Smooth muscle cell (in vitro differentiated cells): ENCODE measurements at regions not wholly inside any gene's neighbourhood (a gene's known extent, or its start where the extent isn't known, plus 50 kb on each side); places are given as distances from the start of the nearest gene placed in this dataset.

Source experiments
- DNase-seq: peaks from one replicate; lab custom pipeline; 2025; ENCODE audit not compliant: unreplicated experiment; lab: John Stamatoyannopoulos, UW
- H2AFZ ChIP-seq: fragments of 200-600 bp; sonication (generic); 2 replicates; pipeline ENCODE4 v1.6.0; 2016; ENCODE audit warnings: antibody characterized with exemption, low read depth, mild to moderate bottlenecking
- H3F3A ChIP-seq: fragments of 200-600 bp; sonication (generic); 2 replicates; pipeline ENCODE4 v1.6.0; 2017; ENCODE audit warnings: antibody characterized with exemption, low read depth
- H3K27ac ChIP-seq: fragments of 200-600 bp; sonication (generic); 2 replicates; pipeline ENCODE4 v1.5.1; 2016; ENCODE audit warnings: low read depth, mild to moderate bottlenecking
- H3K27me3 ChIP-seq: fragments of 200-600 bp; sonication (generic); 2 replicates; pipeline ENCODE4 v1.6.1; 2016; ENCODE audit warnings: low read depth, mild to moderate bottlenecking
- H3K36me3 ChIP-seq: fragments of 200-600 bp; sonication (generic); 2 replicates; pipeline ENCODE4 v1.5.1; 2016; ENCODE audit warnings: low read depth
- H3K4me1 ChIP-seq: fragments of 200-600 bp; sonication (generic); 2 replicates; pipeline ENCODE4 v1.5.1; 2016; ENCODE audit warnings: low read depth
- H3K4me2 ChIP-seq: fragments of 200-600 bp; sonication (generic); 2 replicates; pipeline ENCODE4 v1.6.0; 2016; ENCODE audit warnings: mild to moderate bottlenecking
- H3K4me3 ChIP-seq: fragments of 200-600 bp; sonication (generic); 2 replicates; pipeline ENCODE4 v1.5.1; 2016; ENCODE audit warnings: mild to moderate bottlenecking
- H3K79me2 ChIP-seq: fragments of 200-600 bp; sonication (generic); 2 replicates; pipeline ENCODE4 v1.6.0; 2016; ENCODE audit warnings: low read depth, mild to moderate bottlenecking
- H3K9ac ChIP-seq: fragments of 200-600 bp; sonication (generic); 2 replicates; pipeline ENCODE4 v1.6.0; 2016; ENCODE audit warnings: low read depth
- H3K9me3 ChIP-seq: fragments of 200-600 bp; sonication (generic); replicated peaks from 2 replicates; pipeline ENCODE4 v1.5.1; 2016; ENCODE audit warnings: low read depth
- H4K20me1 ChIP-seq: fragments of 200-600 bp; sonication (generic); 2 replicates; pipeline ENCODE4 v1.6.0; 2016; ENCODE audit warnings: low read depth
- WGBS: methylation state at CpG from one replicate; pipeline ENCODE4 v1.1.7; 2016; ENCODE audit warnings: low lambda C conversion rate; 5-methylcytosine and 5-hydroxymethylcytosine counted together
- TF ChIP-seq, protein P1 (sequence below): fragments of 200-600 bp; sonication (generic); IDR thresholded peaks from 2 replicates; pipeline ENCODE4 v1.5.1; 2017; ENCODE audit warnings: borderline replicate concordance, mild to moderate bottlenecking, antibody characterized with exemption; ENCODE audit not compliant: insufficient read depth, poor library complexity, severe bottlenecking

DNA sequence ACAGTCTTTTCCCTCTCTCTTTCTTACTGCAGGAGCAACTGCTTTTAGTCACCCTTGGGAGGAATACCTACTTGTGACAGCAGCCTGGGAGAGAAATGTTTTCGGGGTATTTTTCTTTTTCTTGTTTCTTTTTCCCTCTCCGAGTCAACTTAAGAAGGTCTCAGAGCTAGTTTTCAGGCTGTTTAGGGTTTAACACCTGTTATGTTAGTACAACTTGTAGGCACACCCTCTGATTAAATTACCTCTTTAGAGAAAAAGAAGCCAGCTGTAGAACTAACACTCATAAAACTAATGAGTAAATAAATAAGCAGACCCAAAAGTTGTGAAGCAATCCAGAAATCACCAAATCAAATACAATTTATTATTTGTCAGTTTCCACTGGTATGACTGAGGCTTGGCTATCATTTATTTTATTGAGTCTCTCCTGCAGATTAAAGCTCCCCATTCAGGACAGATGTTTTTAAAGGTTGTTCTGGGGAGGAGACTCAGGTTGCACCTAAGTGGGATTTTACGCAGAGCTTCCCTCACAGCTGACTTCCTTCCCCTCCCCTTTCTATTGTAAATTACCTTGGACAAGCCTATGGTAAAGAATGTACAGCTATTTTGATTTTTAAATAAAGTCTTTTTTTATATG, 112.5 kb downstream of the FOXB1 start:
- TF ChIP-seq, protein P1, sequence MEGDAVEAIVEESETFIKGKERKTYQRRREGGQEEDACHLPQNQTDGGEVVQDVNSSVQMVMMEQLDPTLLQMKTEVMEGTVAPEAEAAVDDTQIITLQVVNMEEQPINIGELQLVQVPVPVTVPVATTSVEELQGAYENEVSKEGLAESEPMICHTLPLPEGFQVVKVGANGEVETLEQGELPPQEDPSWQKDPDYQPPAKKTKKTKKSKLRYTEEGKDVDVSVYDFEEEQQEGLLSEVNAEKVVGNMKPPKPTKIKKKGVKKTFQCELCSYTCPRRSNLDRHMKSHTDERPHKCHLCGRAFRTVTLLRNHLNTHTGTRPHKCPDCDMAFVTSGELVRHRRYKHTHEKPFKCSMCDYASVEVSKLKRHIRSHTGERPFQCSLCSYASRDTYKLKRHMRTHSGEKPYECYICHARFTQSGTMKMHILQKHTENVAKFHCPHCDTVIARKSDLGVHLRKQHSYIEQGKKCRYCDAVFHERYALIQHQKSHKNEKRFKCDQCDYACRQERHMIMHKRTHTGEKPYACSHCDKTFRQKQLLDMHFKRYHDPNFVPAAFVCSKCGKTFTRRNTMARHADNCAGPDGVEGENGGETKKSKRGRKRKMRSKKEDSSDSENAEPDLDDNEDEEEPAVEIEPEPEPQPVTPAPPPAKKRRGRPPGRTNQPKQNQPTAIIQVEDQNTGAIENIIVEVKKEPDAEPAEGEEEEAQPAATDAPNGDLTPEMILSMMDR: no peak
- no peak overlapping the region for H3K4me3 ChIP-seq
- H4K20me1 ChIP-seq: no peaks in the 10 kb centered on the region
- H3K9ac ChIP-seq: peak overlapping the region; percentile 57
- H2AFZ ChIP-seq: no peak overlapping the region
- no peaks in the 10 kb centered on the region for H3K9me3 ChIP-seq
- H3K79me2 ChIP-seq: no peaks in the 10 kb centered on the region
- H3K4me1 ChIP-seq: peaks cover 47% of the 10 kb centered on the region
- H3F3A ChIP-seq: no peaks in the 10 kb centered on the region
- H3K27ac ChIP-seq: peak overlapping the region; percentile 71
- 75% methylated on average over 3 of the region's 3 CpGs for WGBS
- peaks cover 45% of the 10 kb centered on the region for H3K27me3 ChIP-seq
- no peak for DNase-seq
- no peaks in the 10 kb centered on the region for H3K36me3 ChIP-seq
- H3K4me2 ChIP-seq: no peak overlapping the region

DNA sequence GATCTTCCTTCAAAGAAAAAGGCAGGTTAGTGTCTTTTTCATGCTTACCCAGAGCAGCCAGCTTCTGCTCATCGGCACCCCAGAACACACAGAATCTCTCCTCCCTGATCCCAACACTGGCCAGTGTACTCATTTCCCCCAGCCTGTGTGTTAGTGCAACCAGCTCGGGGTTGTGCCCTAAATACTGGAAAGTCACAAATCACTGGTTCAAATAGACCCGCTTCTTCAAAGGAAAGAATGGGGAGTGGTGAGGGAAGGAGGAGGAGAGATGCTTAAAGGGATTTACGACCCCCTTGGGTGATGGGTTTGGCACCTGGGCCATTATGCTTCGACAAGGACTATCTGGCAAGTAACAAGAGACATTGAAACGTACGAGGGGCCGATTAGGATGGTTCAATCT, 114.0 kb downstream of the FOXB1 start:
- Histone ChIP-seq H3K27me3 (peaks cover 45% of the 10 kb centered on the region), H4K20me1 (no peaks in the 10 kb centered on the region), H3K9me3 (no peaks in the 10 kb centered on the region), H2AFZ (no peak overlapping the region), H3K4me2 (no peak overlapping the region), H3K79me2 (no peaks in the 10 kb centered on the region), H3K36me3 (no peaks in the 10 kb centered on the region), H3K4me3 (no peak overlapping the region), H3K27ac (no peak overlapping the region), H3F3A (no peaks in the 10 kb centered on the region), H3K9ac (no peak overlapping the region), H3K4me1 (peaks cover 47% of the 10 kb centered on the region)
- TF ChIP-seq, protein P1: no peak
- WGBS: 10% methylated on average over 8 of the region's 8 CpGs
- DNase-seq: no peak

DNA sequence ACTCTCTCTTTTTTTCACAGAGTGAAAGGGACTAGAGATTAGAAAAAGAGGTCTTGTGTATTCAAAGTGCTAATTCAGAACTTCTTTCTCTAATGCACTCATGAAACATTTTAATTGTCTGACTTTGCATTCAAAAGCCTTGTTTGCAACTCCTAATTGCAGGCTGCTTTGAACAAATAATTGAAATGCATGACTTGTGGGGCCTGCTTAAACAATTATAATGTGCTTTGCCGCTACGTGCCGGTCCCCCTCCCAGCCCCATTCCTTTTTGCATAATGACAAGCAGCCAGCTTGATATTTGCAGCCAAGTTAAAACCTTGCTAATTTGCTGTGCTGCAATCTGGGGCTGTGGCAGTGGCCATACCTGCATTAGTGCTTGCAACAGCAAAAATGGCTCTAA, 114.5 kb downstream of the FOXB1 start:
- TF ChIP-seq, protein P1: no peak
- Histone ChIP-seq H3K27me3 (peaks cover 45% of the 10 kb centered on the region), H3K9ac (no peak overlapping the region), H2AFZ (no peak overlapping the region), H3K4me1 (peaks cover 47% of the 10 kb centered on the region), H3K9me3 (no peaks in the 10 kb centered on the region), H4K20me1 (no peaks in the 10 kb centered on the region), H3F3A (no peaks in the 10 kb centered on the region), H3K4me3 (no peak overlapping the region), H3K36me3 (no peaks in the 10 kb centered on the region), H3K27ac (no peak overlapping the region), H3K79me2 (no peaks in the 10 kb centered on the region), H3K4me2 (no peak overlapping the region)
- 12% methylated on average over 3 of the region's 3 CpGs for WGBS
- no peak for DNase-seq

DNA sequence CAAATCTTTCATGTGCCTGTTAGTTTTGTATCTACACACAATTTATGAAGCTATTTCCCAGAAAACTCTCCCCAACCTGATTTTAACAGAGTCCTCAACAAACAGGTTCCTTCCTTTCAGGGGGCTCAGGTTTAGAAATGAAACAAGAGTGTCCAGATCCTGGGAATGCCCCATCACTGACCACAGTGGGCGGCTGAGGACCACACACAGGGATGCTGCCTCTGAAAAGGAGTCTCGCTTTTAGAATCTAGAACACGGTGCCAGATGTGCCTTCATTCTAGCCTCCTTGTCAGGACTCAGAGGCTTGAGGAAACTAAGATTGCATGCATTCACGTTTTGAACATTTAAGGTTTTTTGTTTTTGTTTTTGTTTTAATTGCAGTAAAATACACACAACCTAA, 115.0 kb downstream of the FOXB1 start:
- Histone ChIP-seq H4K20me1 (no peaks in the 10 kb centered on the region), H3K9me3 (no peaks in the 10 kb centered on the region), H3K9ac (no peak overlapping the region), H3K4me1 (peaks cover 47% of the 10 kb centered on the region), H3K4me2 (no peak overlapping the region), H3K27ac (no peak overlapping the region), H3K27me3 (peaks cover 45% of the 10 kb centered on the region), H3K4me3 (no peak overlapping the region), H3F3A (no peaks in the 10 kb centered on the region), H3K79me2 (no peaks in the 10 kb centered on the region), H3K36me3 (no peaks in the 10 kb centered on the region), H2AFZ (no peak overlapping the region)
- 18% methylated on average over 4 of the region's 4 CpGs for WGBS
- TF ChIP-seq, protein P1: no peak
- no peak for DNase-seq
